DND-41 (cell line): ENCODE measurements at regions not wholly inside any gene's neighbourhood (a gene's known extent, or its start where the extent isn't known, plus 50 kb on each side); places are given as distances from the start of the nearest gene placed in this dataset.
"Not testable (repeated sequence)": the region's sequence is repeated elsewhere in the genome, so short reads cannot be mapped to it uniquely, and the experiment has no call there.

Source experiments
- ATAC-seq: fragments of 200-7000 bp; cut with Tn5 transposase; 3 replicates; pipeline ENCODE4 v1.9.1; 2021; ENCODE audit warnings: low read depth; ENCODE audit not compliant: insufficient read depth
- DNase-seq: peaks from one replicate; pipeline ENCODE4 v3.0.0-alpha.2; 2020
- H2AFZ ChIP-seq: 2 replicates; pipeline ENCODE4 v1.6.0; 2012; ENCODE audit warnings: low read depth, low read length
- H3K27ac ChIP-seq: 2 replicates; pipeline ENCODE4 v1.5.1; 2012; ENCODE audit warnings: low read length, inconsistent platforms
- H3K27me3 ChIP-seq: fragments of 200-600 bp; sonication (generic); 2 replicates; pipeline ENCODE4 v1.6.0; 2012; ENCODE audit warnings: low read length, mild to moderate bottlenecking, inconsistent platforms; ENCODE audit not compliant: insufficient read depth, poor library complexity
- H3K36me3 ChIP-seq: 2 replicates; pipeline ENCODE4 v1.5.1; 2012; ENCODE audit warnings: low read length, inconsistent platforms; ENCODE audit not compliant: insufficient read depth
- H3K4me1 ChIP-seq: 2 replicates; pipeline ENCODE4 v1.5.1; 2012; ENCODE audit warnings: mild to moderate bottlenecking, low read length; ENCODE audit not compliant: insufficient read depth
- H3K4me2 ChIP-seq: 2 replicates; pipeline ENCODE4 v1.6.0; 2012; ENCODE audit warnings: mild to moderate bottlenecking, moderate library complexity, low read length, inconsistent platforms; ENCODE audit not compliant: insufficient read depth
- H3K4me3 ChIP-seq, 2 experiments: fragments of 200-600 bp in 1 of 2; shearing (Covaris generic) in 1 of 2; 2 replicates each; pipeline ENCODE4 v1.5.1; 2012 to 2016; ENCODE audit warnings: inconsistent platforms in 2 of 2, low read length in 2 of 2, mild to moderate bottlenecking in 2 of 2, low read depth in 1 of 2, moderate library complexity in 1 of 2
- H3K79me2 ChIP-seq: 2 replicates; pipeline ENCODE4 v1.6.0; 2012; ENCODE audit warnings: low read length, inconsistent platforms; ENCODE audit not compliant: insufficient read depth
- H3K9ac ChIP-seq: 2 replicates; pipeline ENCODE4 v1.6.0; 2012; ENCODE audit warnings: low read depth, mild to moderate bottlenecking, inconsistent platforms, low read length, moderate library complexity
- H3K9me3 ChIP-seq: 2 replicates; pipeline ENCODE4 v1.5.1; 2012; ENCODE audit warnings: low read length, moderate library complexity, mild to moderate bottlenecking, inconsistent platforms; ENCODE audit not compliant: insufficient read depth, severe bottlenecking
- H4K20me1 ChIP-seq: 2 replicates; pipeline ENCODE4 v1.6.0; 2012; ENCODE audit warnings: low read length; ENCODE audit not compliant: insufficient read depth
- CTCF ChIP-seq: IDR thresholded peaks from 2 replicates; pipeline ENCODE4 v1.5.1; 2012; ENCODE audit warnings: borderline replicate concordance, low read length, moderate library complexity, mild to moderate bottlenecking; ENCODE audit not compliant: poor library complexity, severe bottlenecking; ENCODE audit errors: extremely low read depth
- EZH2 ChIP-seq: IDR thresholded peaks from 3 replicates; pipeline ENCODE4 v1.6.1; 2012; ENCODE audit warnings: borderline replicate concordance, low read depth, mild to moderate bottlenecking, moderate library complexity, low read length, inconsistent platforms; ENCODE audit not compliant: severe bottlenecking

GRCh38 chr7:106560482-106560881 is 100.5 kb downstream of the CCDC71L start:
- Histone ChIP-seq H2AFZ (no peak overlapping the region), H3K4me1 (no peaks in the 10 kb centered on the region), H3K36me3 (no peaks in the 10 kb centered on the region), H3K27ac (no peak overlapping the region), H3K9me3 (no peaks in the 10 kb centered on the region), H4K20me1 (no peaks in the 10 kb centered on the region), H3K79me2 (no peaks in the 10 kb centered on the region), H3K9ac (no peak overlapping the region), H3K4me3 (no peak overlapping the region), H3K27me3 (no peaks in the 10 kb centered on the region), H3K4me2 (no peak overlapping the region)
- ATAC-seq (no peak), DNase-seq (no peak)
- no peak for TF ChIP-seq CTCF

DNA sequence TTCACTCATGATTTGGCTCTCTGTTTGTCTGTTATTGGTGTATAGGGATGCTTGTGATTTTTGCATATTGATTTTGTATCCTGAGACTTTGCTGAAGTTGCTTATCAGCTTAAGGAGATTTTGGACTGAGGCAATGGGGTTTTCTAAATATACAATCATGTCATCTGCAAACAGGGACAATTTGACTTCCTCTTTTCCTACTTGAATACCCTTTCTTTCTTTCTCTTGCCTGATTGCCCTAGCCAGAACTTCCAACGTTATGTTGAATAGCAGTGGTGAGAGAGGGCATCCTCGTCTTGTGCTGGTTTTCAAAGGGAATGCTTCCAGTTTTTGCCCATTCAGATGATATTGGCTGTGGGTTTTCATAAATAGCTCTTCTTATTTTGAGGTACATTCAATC is 104.7 kb downstream of the CCDC71L start:
- H3K27ac ChIP-seq, H3K4me3 ChIP-seq, ATAC-seq, H3K9me3 ChIP-seq, H3K9ac ChIP-seq, H3K4me2 ChIP-seq, H4K20me1 ChIP-seq, H3K36me3 ChIP-seq, H2AFZ ChIP-seq, DNase-seq, H3K79me2 ChIP-seq, H3K27me3 ChIP-seq, H3K4me1 ChIP-seq: not testable (repeated sequence)

GRCh38 chr7:106554623-106555022 is 106.3 kb downstream of the CCDC71L start:
- not testable (repeated sequence) for DNase-seq

GRCh38 chr7:106553446-106553836 is 107.5 kb downstream of the CCDC71L start:
- Histone ChIP-seq H3K4me1 (no peaks in the 10 kb centered on the region), H3K79me2 (no peaks in the 10 kb centered on the region), H3K27ac (no peak overlapping the region), H3K4me3 (no peak overlapping the region), H3K9me3 (no peaks in the 10 kb centered on the region), H3K4me2 (no peak overlapping the region), H3K9ac (no peak overlapping the region), H3K36me3 (no peaks in the 10 kb centered on the region), H4K20me1 (no peaks in the 10 kb centered on the region), H2AFZ (no peak overlapping the region), H3K27me3 (peaks cover 3% of the 10 kb centered on the region)
- ATAC-seq (no peak), DNase-seq (no peak)
- no peak for TF ChIP-seq CTCF
- no peak for TF ChIP-seq EZH2

More at GRCh38 chr7:106554623-106555022, 106.3 kb downstream of the CCDC71L start:
- H2AFZ ChIP-seq, H3K4me3 ChIP-seq, H3K9ac ChIP-seq, H3K79me2 ChIP-seq, H3K4me2 ChIP-seq, H3K4me1 ChIP-seq, H3K27ac ChIP-seq, H3K27me3 ChIP-seq, H3K9me3 ChIP-seq, ATAC-seq, H3K36me3 ChIP-seq, H4K20me1 ChIP-seq: not testable (repeated sequence)
